CD4-positive, alpha-beta T cell (primary cell): ENCODE measurements at regions not wholly inside any gene's neighbourhood (a gene's known extent, or its start where the extent isn't known, plus 50 kb on each side); places are given as distances from the start of the nearest gene placed in this dataset.

Source experiments
- ATAC-seq: fragments of 200-7000 bp; cut with Tn5 transposase; one replicate; pipeline ENCODE4 v1.10.0; 2022; ENCODE audit warnings: mild to moderate bottlenecking; ENCODE audit not compliant: poor library complexity
- CTCF ChIA-PET: fragments of 350-600 bp; sonication (Branson Sonifier 250); formaldehyde crosslinking; loops from one replicate; lab custom pipeline; 2021; ENCODE audit warnings: antibody characterized with exemption, inconsistent platforms; lab: Charles Lee
- POLR2A ChIA-PET: fragments of 350-600 bp; sonication (Branson Sonifier 250); formaldehyde crosslinking; loops from one replicate; lab custom pipeline; 2021; ENCODE audit warnings: antibody characterized with exemption, inconsistent platforms; lab: Charles Lee
- DNase-seq, 14 experiments: peaks; one replicate each; pipeline ENCODE4 v3.0.0-alpha.2; 2013 to 2020; ENCODE audit warnings: mixed read lengths in 2 of 14
- H3K27ac ChIP-seq, 2 donors: one replicate each; pipeline versions ENCODE4 v1.5.1 to v1.7.0; 2013; ENCODE audit warnings: low read length in 2 of 2, low read depth in 1 of 2, mild to moderate bottlenecking in 1 of 2
- H3K27me3 ChIP-seq, 2 experiments: 1 replicate in 1 of 2; 2 replicates in 1 of 2; pipeline versions ENCODE4 v1.6.1 to v1.7.0; 2013; ENCODE audit warnings: low read length in 2 of 2, control low read depth in 1 of 2, mild to moderate bottlenecking in 1 of 2, moderate library complexity in 1 of 2; ENCODE audit not compliant: insufficient read depth in 2 of 2, control insufficient read depth in 1 of 2
- H3K36me3 ChIP-seq: one replicate; pipeline ENCODE4 v1.6.1; 2013; ENCODE audit warnings: low read length, control low read depth; ENCODE audit not compliant: insufficient read depth
- H3K4me1 ChIP-seq: one replicate; pipeline ENCODE4 v1.6.1; 2013; ENCODE audit warnings: low read length, control low read depth; ENCODE audit not compliant: insufficient read depth
- H3K4me3 ChIP-seq: one replicate; pipeline ENCODE4 v1.5.1; 2013; ENCODE audit warnings: mild to moderate bottlenecking, low read length, moderate library complexity
- H3K9me3 ChIP-seq, 2 experiments: 1 replicate in 1 of 2; 2 replicates in 1 of 2; pipeline versions ENCODE4 v1.6.1 to v1.7.0; 2013; ENCODE audit warnings: low read length in 2 of 2, mild to moderate bottlenecking in 2 of 2, control low read depth in 1 of 2, moderate library complexity in 1 of 2; ENCODE audit not compliant: control insufficient read depth in 1 of 2, insufficient read depth in 1 of 2
- H3K27ac Mint-ChIP-seq: one replicate; pipeline ENCODE4 v1.8.0; 2020; ENCODE audit warnings: mixed read lengths
- H3K27me3 Mint-ChIP-seq: one replicate; pipeline ENCODE4 v1.8.0; 2021; ENCODE audit warnings: mixed read lengths
- H3K36me3 Mint-ChIP-seq: one replicate; pipeline ENCODE4 v1.8.0; 2021; ENCODE audit warnings: low read depth, mixed read lengths
- H3K4me1 Mint-ChIP-seq: one replicate; pipeline ENCODE4 v1.8.0; 2021; ENCODE audit warnings: low read depth, mixed read lengths
- H3K4me3 Mint-ChIP-seq: one replicate; pipeline ENCODE4 v1.8.0; 2020; ENCODE audit warnings: mild to moderate bottlenecking, mixed read lengths
- H3K9me3 Mint-ChIP-seq: one replicate; pipeline ENCODE4 v1.8.0; 2020; ENCODE audit warnings: mixed read lengths
- intact Hi-C, 2 experiments: fragments of 100-400 bp; cut with DNase I in 1 of 2; cut with micrococcal nuclease in 1 of 2; formaldehyde crosslinking; loops; one replicate each; pipeline versions ENCODE4 v1.15.1 to v1.9.0; 2023 to 2025; cut with DNase I, micrococcal nuclease
- TF ChIP-seq, protein P1 (sequence below): fragments of 200-600 bp; IDR thresholded peaks from one replicate; pipeline ENCODE4 v1.8.0; 2022; ENCODE audit warnings: antibody characterized with exemption, mild to moderate bottlenecking

DNA sequence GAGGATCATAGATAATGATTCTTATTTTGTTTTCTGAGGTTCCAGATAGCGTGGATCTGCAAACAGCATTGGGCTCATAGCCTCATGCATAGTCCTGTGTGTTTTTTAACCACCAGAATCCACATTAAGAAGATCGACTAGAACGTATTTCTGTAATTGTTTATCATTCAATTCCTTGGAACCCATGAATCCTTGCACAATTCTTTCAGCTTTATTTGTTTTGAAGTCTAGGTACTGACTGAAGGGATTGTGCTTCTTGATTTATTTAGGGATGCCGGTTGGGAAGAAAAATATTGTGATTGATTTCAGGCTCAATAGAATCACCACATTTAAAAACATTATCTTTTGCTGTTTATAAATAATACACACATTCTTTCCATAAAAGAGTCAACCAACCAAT, 314.6 kb upstream of the ZNF717 start:
- ATAC-seq = no peak
- Mint-ChIP-seq H3K36me3 (no peaks in the 10 kb centered on the region), H3K27ac (no peak overlapping the region), H3K4me3 (no peak overlapping the region), H3K27me3 (no peaks in the 10 kb centered on the region), H3K9me3 (no peaks in the 10 kb centered on the region), H3K4me1 (no peaks in the 10 kb centered on the region)
- POLR2A ChIA-PET = no interaction called here
- Histone ChIP-seq H3K4me1 (no peaks in the 10 kb centered on the region), H3K27me3 (no peaks in the 10 kb centered on the region), H3K27ac (no peak overlapping the region), H3K9me3 (peaks cover 0 to 5% of the 10 kb centered on the region in 2 experiments), H3K4me3 (no peak overlapping the region), H3K36me3 (no peaks in the 10 kb centered on the region)
- CTCF ChIA-PET = no interaction called here
- TF ChIP-seq, protein P1, sequence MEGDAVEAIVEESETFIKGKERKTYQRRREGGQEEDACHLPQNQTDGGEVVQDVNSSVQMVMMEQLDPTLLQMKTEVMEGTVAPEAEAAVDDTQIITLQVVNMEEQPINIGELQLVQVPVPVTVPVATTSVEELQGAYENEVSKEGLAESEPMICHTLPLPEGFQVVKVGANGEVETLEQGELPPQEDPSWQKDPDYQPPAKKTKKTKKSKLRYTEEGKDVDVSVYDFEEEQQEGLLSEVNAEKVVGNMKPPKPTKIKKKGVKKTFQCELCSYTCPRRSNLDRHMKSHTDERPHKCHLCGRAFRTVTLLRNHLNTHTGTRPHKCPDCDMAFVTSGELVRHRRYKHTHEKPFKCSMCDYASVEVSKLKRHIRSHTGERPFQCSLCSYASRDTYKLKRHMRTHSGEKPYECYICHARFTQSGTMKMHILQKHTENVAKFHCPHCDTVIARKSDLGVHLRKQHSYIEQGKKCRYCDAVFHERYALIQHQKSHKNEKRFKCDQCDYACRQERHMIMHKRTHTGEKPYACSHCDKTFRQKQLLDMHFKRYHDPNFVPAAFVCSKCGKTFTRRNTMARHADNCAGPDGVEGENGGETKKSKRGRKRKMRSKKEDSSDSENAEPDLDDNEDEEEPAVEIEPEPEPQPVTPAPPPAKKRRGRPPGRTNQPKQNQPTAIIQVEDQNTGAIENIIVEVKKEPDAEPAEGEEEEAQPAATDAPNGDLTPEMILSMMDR = no peak
- DNase-seq = no peak
- intact Hi-C loops = no loop called here

DNA sequence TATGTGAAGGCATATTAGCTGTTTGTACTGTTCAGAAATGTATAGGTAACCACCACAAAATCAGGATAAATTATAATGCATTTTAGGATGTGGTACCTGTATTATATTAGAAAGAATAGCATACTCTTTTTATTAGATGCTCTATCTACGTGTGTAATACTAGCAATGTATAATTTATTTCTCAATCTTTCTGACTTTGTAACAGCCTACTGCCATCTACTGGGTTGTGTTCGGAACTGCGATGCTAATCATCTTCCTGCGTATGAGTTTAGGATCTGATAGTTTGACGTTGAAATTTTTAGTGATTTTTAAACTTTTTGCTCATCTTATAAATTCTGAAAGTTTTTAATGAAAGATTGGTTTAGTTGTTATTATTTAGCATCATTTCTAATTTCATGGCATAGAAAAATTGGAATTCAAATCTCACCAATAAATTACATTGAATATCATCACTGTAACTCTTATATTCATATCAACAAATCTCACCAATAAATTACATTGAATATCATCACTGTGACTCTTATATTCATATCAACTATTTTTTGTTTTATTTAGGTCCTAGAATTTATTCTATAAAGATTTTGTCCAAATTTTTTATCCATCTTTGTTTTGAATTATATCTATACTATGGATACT, 322.7 kb upstream of the ZNF717 start:
- DNase-seq (no peak), ATAC-seq (no peak)
- Histone ChIP-seq H3K27me3 (no peaks in the 10 kb centered on the region), H3K27ac (no peak overlapping the region), H3K9me3 (no peaks in the 10 kb centered on the region), H3K4me1 (no peaks in the 10 kb centered on the region), H3K36me3 (no peaks in the 10 kb centered on the region), H3K4me3 (no peak overlapping the region)
- intact Hi-C loops = no loop called here
- Mint-ChIP-seq H3K27ac (no peak overlapping the region), H3K4me1 (no peaks in the 10 kb centered on the region), H3K36me3 (no peaks in the 10 kb centered on the region), H3K9me3 (peaks cover 10% of the 10 kb centered on the region), H3K4me3 (no peak overlapping the region), H3K27me3 (no peaks in the 10 kb centered on the region)
- TF ChIP-seq, protein P1 = peak; percentile 16
- ChIA-PET CTCF (no interaction called here), POLR2A (no interaction called here)

DNA sequence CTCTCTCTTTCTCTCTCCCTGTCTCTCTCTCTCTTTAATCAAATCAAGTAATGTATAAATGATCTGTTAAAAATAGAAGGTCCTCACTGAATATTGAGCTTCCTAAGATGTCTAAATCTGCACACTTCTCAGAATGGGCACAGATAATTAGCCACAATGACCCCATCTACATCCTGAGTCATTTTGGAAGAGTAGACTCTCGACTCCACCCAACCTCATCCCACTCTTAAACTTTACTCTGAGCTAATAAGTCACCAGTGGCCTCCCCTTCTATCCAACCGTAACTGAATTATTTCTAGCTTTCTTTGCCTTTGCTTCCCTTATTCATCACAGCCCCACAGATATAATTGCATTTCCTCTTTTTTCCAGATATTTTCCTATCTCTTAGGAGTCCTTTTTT, 326.5 kb upstream of the ZNF717 start:
- ATAC-seq (no peak), DNase-seq (no peak)
- no peaks in the 10 kb centered on the region for H3K9me3 ChIP-seq
- Mint-ChIP-seq H3K27me3 (no peaks in the 10 kb centered on the region), H3K9me3 (peaks cover 7% of the 10 kb centered on the region), H3K4me3 (no peak overlapping the region), H3K4me1 (no peaks in the 10 kb centered on the region), H3K36me3 (no peaks in the 10 kb centered on the region), H3K27ac (no peak overlapping the region)
- no peaks in the 10 kb centered on the region for H3K4me1 ChIP-seq
- no peaks in the 10 kb centered on the region for H3K27me3 ChIP-seq
- intact Hi-C loops = no loop called here
- CTCF ChIA-PET = no interaction called here
- no peak overlapping the region for H3K27ac ChIP-seq
- no peak overlapping the region for H3K4me3 ChIP-seq
- TF ChIP-seq, protein P1 = no peak
- POLR2A ChIA-PET = no interaction called here
- H3K36me3 ChIP-seq = no peaks in the 10 kb centered on the region
